Breast epithelium (tissue), 3 donors: ENCODE measurements at regions not wholly inside any gene's neighbourhood (a gene's known extent, or its start where the extent isn't known, plus 50 kb on each side); places are given as distances from the start of the nearest gene placed in this dataset.

Source experiments
- CTCF ChIP-seq, 3 donors: fragments of 450-650 bp; IDR thresholded peaks; one replicate each; pipeline ENCODE4 v1.5.1; 2016 to 2017; ENCODE audit warnings: antibody characterized with exemption in 3 of 3, mild to moderate bottlenecking in 3 of 3, moderate library complexity in 3 of 3
- POLR2AphosphoS5 ChIP-seq, 3 donors: sonication (generic); formaldehyde crosslinking; IDR thresholded peaks; one replicate each; pipeline ENCODE4 v1.6.1; 2017; ENCODE audit warnings: antibody characterized with exemption in 3 of 3

GRCh38 chr10:106025208-106025811 lies 1139.2 kb downstream of the SORCS1 start:
- TF ChIP-seq POLR2AphosphoS5 (IDR thresholded peaks at IDR 0.05) (no peak), CTCF (IDR thresholded peaks at IDR 0.05) (no peak)
